ENCODE measurements at regions not wholly inside any gene's neighbourhood (a gene's known extent, or its start where the extent isn't known, plus 50 kb on each side); places are given as distances from the start of the nearest gene placed in this dataset.

DNA sequence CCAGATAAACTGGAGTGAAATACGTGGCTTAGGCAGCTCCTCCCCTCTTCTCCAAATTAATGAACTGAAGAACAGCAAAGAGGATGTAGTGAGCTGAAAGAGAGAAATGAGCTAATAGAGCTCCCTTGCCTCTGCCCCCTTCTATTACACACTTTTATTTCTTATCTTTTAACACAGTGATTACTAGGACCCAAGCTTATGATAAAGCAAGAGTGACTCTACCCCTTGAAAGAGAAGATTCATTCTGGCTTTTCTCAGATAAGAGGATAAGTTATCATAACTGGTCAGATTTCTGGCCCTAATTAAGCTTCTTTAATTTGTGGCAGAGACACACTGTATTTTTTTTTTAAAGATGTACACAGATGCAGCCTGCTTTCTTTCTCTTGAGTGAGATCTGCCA lies 102.2 kb downstream of the MSTN start:
- TF ChIP-seq CTCF (IDR thresholded peaks at IDR 0.05; ENCODE audit: low read depth, low read length, poor library complexity, severe bottlenecking) (no peak), EZH2phosphoT487 (IDR thresholded peaks at IDR 0.05; ENCODE audit: borderline replicate concordance, low read length) (no peak)
- Histone ChIP-seq H3K4me3 (ENCODE audit: low read length) (no peak overlapping the region), H3K9me3 (ENCODE audit: control insufficient read depth, insufficient read depth, low read length) (no peaks in the 10 kb centered on the region)

GRCh38 chr2:189959450-189959849 lies 103.1 kb downstream of the MSTN start:
- H3K9me3 ChIP-seq (ENCODE audit: control insufficient read depth, insufficient read depth, low read length) = no peaks in the 10 kb centered on the region
- H3K4me3 ChIP-seq (ENCODE audit: low read length) = no peak overlapping the region
- H3K27me3 ChIP-seq (ENCODE audit: control insufficient read depth, low read length) = no peaks in the 10 kb centered on the region
- no peak overlapping the region for H3K4me2 ChIP-seq (ENCODE audit: low read length)
- no peak overlapping the region for H3K27ac ChIP-seq (ENCODE audit: low read depth, low read length)
- H3K9me2 ChIP-seq (replicated peaks; ENCODE audit: control insufficient read depth, low read length) = no peaks in the 10 kb centered on the region
- TF ChIP-seq EZH2phosphoT487 (IDR thresholded peaks at IDR 0.05; ENCODE audit: borderline replicate concordance, low read length) = no peak
- TF ChIP-seq CTCF (IDR thresholded peaks at IDR 0.05; ENCODE audit: low read depth, low read length, poor library complexity, severe bottlenecking) = no peak
- no peaks in the 10 kb centered on the region for H3K79me2 ChIP-seq (ENCODE audit: control insufficient read depth, low read length)
- H3K4me1 ChIP-seq (ENCODE audit: control insufficient read depth, low read length) = peaks cover 19% of the 10 kb centered on the region
- no peaks in the 10 kb centered on the region for H4K20me1 ChIP-seq (ENCODE audit: control insufficient read depth, insufficient read depth, low read depth, low read length)
- no peaks in the 10 kb centered on the region for H3F3A ChIP-seq (ENCODE audit: control insufficient read depth, insufficient read depth)
- no peaks in the 10 kb centered on the region; the same call in 1 of the 2 replicates for H3K36me3 ChIP-seq (ENCODE audit: control insufficient read depth, low read length)

More for the DNA sequence above, 102.2 kb downstream of the MSTN start:
- Histone ChIP-seq H3K27me3 (ENCODE audit: control insufficient read depth, low read length) (no peaks in the 10 kb centered on the region), H3K27ac (ENCODE audit: low read depth, low read length) (no peak overlapping the region), H3K36me3 (ENCODE audit: control insufficient read depth, low read length) (no peaks in the 10 kb centered on the region), H3K4me2 (ENCODE audit: low read length) (no peak overlapping the region), H3F3A (ENCODE audit: control insufficient read depth, insufficient read depth) (no peaks in the 10 kb centered on the region), H3K79me2 (ENCODE audit: control insufficient read depth, low read length) (no peaks in the 10 kb centered on the region), H4K20me1 (ENCODE audit: control insufficient read depth, insufficient read depth, low read depth, low read length) (no peaks in the 10 kb centered on the region), H3K9me2 (replicated peaks; ENCODE audit: control insufficient read depth, low read length) (no peaks in the 10 kb centered on the region), H3K4me1 (ENCODE audit: control insufficient read depth, low read length) (peaks cover 10% of the 10 kb centered on the region)

DNA sequence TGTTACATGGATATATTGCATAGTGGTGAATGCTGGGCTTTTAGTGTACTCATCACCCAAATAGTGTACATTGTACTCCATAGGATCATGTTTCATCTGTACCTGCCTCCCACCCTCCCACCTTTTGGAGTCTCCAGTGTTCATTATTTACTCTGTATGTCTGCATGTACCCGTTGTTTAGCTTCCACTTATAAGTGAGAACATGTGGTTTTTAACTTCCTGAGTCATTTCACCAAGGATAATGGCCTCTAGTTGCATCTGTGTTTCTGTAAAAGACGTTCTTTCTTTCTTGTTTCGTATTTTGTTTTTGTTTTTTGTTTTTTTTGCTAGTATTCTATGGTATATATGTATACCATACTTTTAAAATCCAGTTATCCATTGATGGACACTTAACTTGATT lies 107.5 kb downstream of the MSTN start:
- TF ChIP-seq EZH2phosphoT487 (IDR thresholded peaks at IDR 0.05; ENCODE audit: borderline replicate concordance, low read length) = no peak
- TF ChIP-seq CTCF (IDR thresholded peaks at IDR 0.05; ENCODE audit: low read depth, low read length, poor library complexity, severe bottlenecking) = no peak
- H3K4me2 ChIP-seq (ENCODE audit: low read length) = no peak overlapping the region
- H3K9me3 ChIP-seq (ENCODE audit: control insufficient read depth, insufficient read depth, low read length) = peaks cover 7% of the 10 kb centered on the region; the same call in 1 of the 2 replicates
- H3K27me3 ChIP-seq (ENCODE audit: control insufficient read depth, low read length) = no peaks in the 10 kb centered on the region
- H3F3A ChIP-seq (ENCODE audit: control insufficient read depth, insufficient read depth) = peaks cover 9% of the 10 kb centered on the region
- H3K27ac ChIP-seq (ENCODE audit: low read depth, low read length) = no peak overlapping the region
- H3K4me1 ChIP-seq (ENCODE audit: control insufficient read depth, low read length) = peaks cover 52% of the 10 kb centered on the region
- H3K79me2 ChIP-seq (ENCODE audit: control insufficient read depth, low read length) = no peaks in the 10 kb centered on the region
- no peak overlapping the region for H3K4me3 ChIP-seq (ENCODE audit: low read length)
- no peaks in the 10 kb centered on the region for H3K9me2 ChIP-seq (replicated peaks; ENCODE audit: control insufficient read depth, low read length)
- H3K36me3 ChIP-seq (ENCODE audit: control insufficient read depth, low read length) = peaks cover 22% of the 10 kb centered on the region
- no peaks in the 10 kb centered on the region for H4K20me1 ChIP-seq (ENCODE audit: control insufficient read depth, insufficient read depth, low read depth, low read length)

All from DOHH2 (cell line).